ENCODE measurements at regions not wholly inside any gene's neighbourhood (a gene's known extent, or its start where the extent isn't known, plus 50 kb on each side); places are given as distances from the start of the nearest gene placed in this dataset.

DNA sequence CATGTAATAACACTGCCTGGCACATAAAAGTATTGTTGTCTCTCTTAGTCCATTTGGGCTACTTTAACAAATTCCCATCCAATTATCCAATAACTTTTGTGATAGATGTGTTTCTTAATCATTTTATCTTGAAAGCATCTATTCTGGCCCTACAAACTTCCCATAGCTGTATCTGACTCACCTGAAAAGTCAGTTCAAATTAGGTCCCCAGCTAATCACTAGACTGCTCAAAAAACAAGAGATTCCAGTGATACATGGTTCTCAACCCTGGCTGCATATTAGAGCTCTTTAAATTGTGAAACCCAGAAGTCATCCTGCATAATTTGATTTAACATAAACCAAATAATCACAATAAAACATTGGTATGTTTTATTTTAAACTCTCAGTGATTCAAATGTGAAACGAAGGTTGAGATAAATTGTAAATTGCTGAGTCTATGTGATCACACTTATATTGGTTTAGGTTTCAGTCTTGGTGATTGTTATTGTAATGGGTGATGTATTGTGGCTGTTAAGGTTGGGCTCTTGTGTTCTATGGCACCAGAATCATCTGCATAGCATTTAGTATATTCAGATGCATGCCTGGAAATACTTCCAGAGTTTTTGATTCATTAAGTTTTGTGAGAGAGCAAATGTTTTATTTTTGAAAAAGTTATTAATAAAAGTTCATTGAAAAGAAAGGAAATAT is 268.9 kb upstream of the KCNMB2 start:
- H3K27me3 ChIP-seq (ENCODE audit: insufficient read depth, low read length), result no peaks in the 10 kb centered on the region
- no peak overlapping the region for H2AFZ ChIP-seq (ENCODE audit: low read depth, low read length)
- no peaks in the 10 kb centered on the region for H3K9me3 ChIP-seq (ENCODE audit: low read length)
- peaks cover 2% of the 10 kb centered on the region for H3K4me1 ChIP-seq (ENCODE audit: insufficient read depth, low read length)
- no peaks in the 10 kb centered on the region for H3K36me3 ChIP-seq (ENCODE audit: insufficient read depth, low read length)
- no peak overlapping the region for H3K4me3 ChIP-seq (ENCODE audit: low read length)

DNA sequence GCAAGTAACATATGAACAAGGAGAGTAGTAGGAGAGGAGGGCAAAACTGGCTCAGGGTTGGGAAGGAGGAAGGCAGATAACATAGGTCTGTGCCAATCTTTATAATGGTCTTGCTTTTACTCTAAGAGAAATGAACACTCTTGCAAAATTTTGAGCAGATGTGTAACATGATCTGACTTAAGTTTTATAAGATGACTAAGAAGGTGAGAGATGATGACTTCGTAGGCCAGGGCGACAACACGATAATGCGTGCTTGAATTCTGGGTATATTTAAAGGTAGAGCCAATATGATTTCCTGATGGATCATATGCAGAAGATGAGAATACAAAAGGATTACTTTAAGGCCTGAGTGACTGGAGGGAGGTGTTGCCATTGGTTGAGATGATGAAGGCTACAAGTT is 265.4 kb upstream of the KCNMB2 start:
- no peak overlapping the region for H2AFZ ChIP-seq (ENCODE audit: low read depth, low read length)
- H3K4me3 ChIP-seq (ENCODE audit: low read length), result no peak overlapping the region
- H3K36me3 ChIP-seq (ENCODE audit: insufficient read depth, low read length), result no peaks in the 10 kb centered on the region
- H3K27me3 ChIP-seq (ENCODE audit: insufficient read depth, low read length), result no peaks in the 10 kb centered on the region
- no peaks in the 10 kb centered on the region for H3K9me3 ChIP-seq (ENCODE audit: low read length)
- peaks cover 2% of the 10 kb centered on the region for H3K4me1 ChIP-seq (ENCODE audit: insufficient read depth, low read length)

DNA sequence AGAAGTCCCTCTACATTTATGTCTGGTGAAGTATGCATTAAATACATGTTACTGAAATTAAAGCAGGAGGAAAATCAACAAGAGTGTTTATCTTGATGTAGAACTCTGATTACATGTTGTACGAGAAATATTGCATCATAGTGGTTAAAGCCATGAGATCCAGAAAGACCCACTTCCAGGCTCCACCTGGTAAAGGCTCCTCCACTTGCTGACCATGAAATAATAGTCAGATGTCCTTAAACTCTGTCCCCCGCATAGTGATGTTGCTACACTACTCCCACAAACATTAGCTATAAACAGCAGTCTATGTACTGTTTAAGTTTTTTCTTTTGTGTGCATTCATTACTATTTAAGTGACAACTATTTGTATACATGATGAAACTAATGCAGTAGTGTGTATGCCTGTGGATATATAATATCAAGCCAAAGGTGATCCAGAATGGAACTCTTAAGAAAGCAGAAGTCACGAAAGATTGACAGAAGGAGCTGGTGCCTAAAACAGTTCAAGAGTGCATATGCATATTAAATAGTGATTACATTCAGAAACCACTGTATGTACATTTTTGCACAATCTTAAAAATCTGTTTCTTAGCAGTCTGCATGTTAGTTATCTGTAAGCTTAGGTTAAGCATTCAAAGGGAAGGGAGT is 264.4 kb upstream of the KCNMB2 start:
- Histone ChIP-seq H3K4me1 (ENCODE audit: insufficient read depth, low read length) (peaks cover 2% of the 10 kb centered on the region), H3K36me3 (ENCODE audit: insufficient read depth, low read length) (no peaks in the 10 kb centered on the region), H3K4me3 (ENCODE audit: low read length) (no peak overlapping the region), H3K9me3 (ENCODE audit: low read length) (no peaks in the 10 kb centered on the region), H2AFZ (ENCODE audit: low read depth, low read length) (no peak overlapping the region), H3K27me3 (ENCODE audit: insufficient read depth, low read length) (no peaks in the 10 kb centered on the region)

- Histone ChIP-seq H3K36me3 (ENCODE audit: insufficient read depth, low read length) (no peaks in the 10 kb centered on the region), H3K4me3 (ENCODE audit: low read length) (no peak overlapping the region), H3K27me3 (ENCODE audit: insufficient read depth, low read length) (no peaks in the 10 kb centered on the region), H3K9me3 (ENCODE audit: low read length) (peaks cover 1% of the 10 kb centered on the region), H2AFZ (ENCODE audit: low read depth, low read length) (no peak overlapping the region), H3K4me1 (ENCODE audit: insufficient read depth, low read length) (peaks cover 2% of the 10 kb centered on the region)
Measured at GRCh38 chr3:178272841-178273240, 263.4 kb upstream of the KCNMB2 start.

DNA sequence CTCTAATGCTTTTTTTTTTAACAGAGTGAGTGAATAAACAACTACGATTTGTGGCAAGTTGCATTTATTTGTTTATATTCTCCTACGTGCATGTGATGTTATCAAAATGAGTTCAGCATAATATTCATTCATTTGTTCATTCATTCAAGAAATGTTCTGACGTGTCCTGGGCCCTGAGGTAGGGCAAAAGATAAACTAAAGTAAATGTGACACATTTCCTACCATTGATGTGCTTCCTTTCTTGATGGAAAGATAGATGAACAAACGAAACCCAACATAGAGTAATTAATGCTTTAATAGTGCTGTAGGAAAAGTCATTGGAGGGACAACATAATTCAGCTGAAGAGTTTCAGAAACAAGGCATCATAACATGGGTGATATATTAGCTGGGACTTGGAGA is 261.5 kb upstream of the KCNMB2 start:
- Histone ChIP-seq H3K4me1 (ENCODE audit: insufficient read depth, low read length) (no peaks in the 10 kb centered on the region), H3K27me3 (ENCODE audit: insufficient read depth, low read length) (no peaks in the 10 kb centered on the region)

GRCh38 chr3:178275311-178275710 is 260.9 kb upstream of the KCNMB2 start:
- Histone ChIP-seq H3K27me3 (ENCODE audit: insufficient read depth, low read length) (no peaks in the 10 kb centered on the region), H3K4me3 (ENCODE audit: low read length) (no peak overlapping the region), H2AFZ (ENCODE audit: low read depth, low read length) (no peak overlapping the region), H3K4me1 (ENCODE audit: insufficient read depth, low read length) (no peaks in the 10 kb centered on the region), H3K9me3 (ENCODE audit: low read length) (peaks cover 7% of the 10 kb centered on the region), H3K36me3 (ENCODE audit: insufficient read depth, low read length) (no peaks in the 10 kb centered on the region)

More for the DNA sequence above, 261.5 kb upstream of the KCNMB2 start:
- H3K4me3 ChIP-seq (ENCODE audit: low read length), result no peak overlapping the region
- peaks cover 7% of the 10 kb centered on the region for H3K9me3 ChIP-seq (ENCODE audit: low read length)
- H2AFZ ChIP-seq (ENCODE audit: low read depth, low read length), result no peak overlapping the region
- H3K36me3 ChIP-seq (ENCODE audit: insufficient read depth, low read length), result no peaks in the 10 kb centered on the region

DNA sequence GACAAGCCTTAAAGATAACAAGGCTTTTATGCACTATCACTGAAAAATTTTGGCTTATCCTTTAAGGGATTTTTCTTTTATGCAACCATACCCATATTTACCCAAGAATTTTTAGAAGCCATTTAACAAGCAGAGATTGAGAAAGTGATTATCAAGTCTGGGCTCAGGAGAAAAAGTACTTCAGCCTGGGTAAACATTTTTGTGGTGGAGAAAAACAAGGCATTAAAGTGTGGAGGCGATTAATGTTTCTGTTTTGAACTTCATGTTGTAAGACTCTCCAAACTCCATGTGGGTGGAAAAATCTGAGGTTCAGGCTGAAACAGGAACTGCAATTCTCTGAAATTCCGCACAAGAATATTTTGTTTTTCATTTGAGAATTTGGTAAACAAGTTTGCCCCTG is 260.4 kb upstream of the KCNMB2 start:
- Histone ChIP-seq H3K27me3 (ENCODE audit: insufficient read depth, low read length) (no peaks in the 10 kb centered on the region), H2AFZ (ENCODE audit: low read depth, low read length) (no peak overlapping the region), H3K4me3 (ENCODE audit: low read length) (no peak overlapping the region), H3K9me3 (ENCODE audit: low read length) (peaks cover 7% of the 10 kb centered on the region), H3K36me3 (ENCODE audit: insufficient read depth, low read length) (no peaks in the 10 kb centered on the region), H3K4me1 (ENCODE audit: insufficient read depth, low read length) (no peaks in the 10 kb centered on the region)

- H3K27me3 ChIP-seq (ENCODE audit: insufficient read depth, low read length), result no peaks in the 10 kb centered on the region
- no peaks in the 10 kb centered on the region for H3K4me1 ChIP-seq (ENCODE audit: insufficient read depth, low read length)
- no peaks in the 10 kb centered on the region for H3K36me3 ChIP-seq (ENCODE audit: insufficient read depth, low read length)
- H3K4me3 ChIP-seq (ENCODE audit: low read length), result no peak overlapping the region
- no peak overlapping the region for H2AFZ ChIP-seq (ENCODE audit: low read depth, low read length)
- peaks cover 7% of the 10 kb centered on the region for H3K9me3 ChIP-seq (ENCODE audit: low read length)
Measured at GRCh38 chr3:178277605-178278004, 258.6 kb upstream of the KCNMB2 start.

- Histone ChIP-seq H3K27me3 (ENCODE audit: insufficient read depth, low read length) (no peaks in the 10 kb centered on the region), H3K9me3 (ENCODE audit: low read length) (peaks cover 5% of the 10 kb centered on the region), H3K4me3 (ENCODE audit: low read length) (no peak overlapping the region), H2AFZ (ENCODE audit: low read depth, low read length) (no peak overlapping the region), H3K36me3 (ENCODE audit: insufficient read depth, low read length) (no peaks in the 10 kb centered on the region), H3K4me1 (ENCODE audit: insufficient read depth, low read length) (no peaks in the 10 kb centered on the region)
Measured at GRCh38 chr3:178283561-178283960, 252.7 kb upstream of the KCNMB2 start.

DNA sequence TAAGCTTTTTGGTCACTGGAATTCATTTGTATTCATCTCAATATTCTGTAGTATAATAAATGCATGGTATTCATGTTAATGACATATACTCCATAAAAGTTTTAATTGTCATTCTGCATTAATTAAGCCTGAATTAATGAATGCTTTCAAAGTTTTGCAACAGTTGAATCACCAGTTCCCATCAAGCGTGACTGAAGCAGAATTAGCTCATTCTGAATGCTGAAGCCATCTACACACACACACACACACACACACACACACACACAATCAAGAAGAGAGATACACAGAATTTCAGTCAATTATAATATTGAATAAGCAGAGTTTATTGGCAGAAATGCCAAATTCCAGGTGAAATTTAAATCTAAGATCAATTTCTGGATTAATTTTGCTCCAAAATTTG is 252.1 kb upstream of the KCNMB2 start:
- Histone ChIP-seq H2AFZ (ENCODE audit: low read depth, low read length) (no peak overlapping the region), H3K36me3 (ENCODE audit: insufficient read depth, low read length) (no peaks in the 10 kb centered on the region), H3K4me3 (ENCODE audit: low read length) (no peak overlapping the region), H3K27me3 (ENCODE audit: insufficient read depth, low read length) (no peaks in the 10 kb centered on the region), H3K9me3 (ENCODE audit: low read length) (no peaks in the 10 kb centered on the region), H3K4me1 (ENCODE audit: insufficient read depth, low read length) (no peaks in the 10 kb centered on the region)

DNA sequence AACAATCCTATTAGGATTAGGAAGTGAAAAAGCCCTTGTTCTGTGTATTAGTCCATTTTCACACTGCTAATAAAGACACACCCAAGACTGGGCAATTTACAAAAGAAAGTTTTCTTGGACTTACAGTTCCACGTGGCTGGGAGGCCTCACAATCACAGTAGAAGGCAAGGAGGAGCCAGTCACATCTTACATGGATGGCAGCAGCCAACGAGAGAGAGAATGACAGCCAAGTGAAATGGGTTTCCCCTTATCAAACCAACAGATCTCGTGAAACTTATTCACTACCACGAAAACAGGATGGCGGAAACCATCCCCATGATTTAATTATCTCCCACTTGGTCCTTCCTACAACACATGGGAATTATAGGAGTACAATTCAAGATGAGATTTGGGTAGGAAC is 248.2 kb upstream of the KCNMB2 start:
- Histone ChIP-seq H3K27me3 (ENCODE audit: insufficient read depth, low read length) (no peaks in the 10 kb centered on the region), H2AFZ (ENCODE audit: low read depth, low read length) (no peak overlapping the region), H3K9me3 (ENCODE audit: low read length) (no peaks in the 10 kb centered on the region), H3K36me3 (ENCODE audit: insufficient read depth, low read length) (no peaks in the 10 kb centered on the region), H3K4me3 (ENCODE audit: low read length) (no peak overlapping the region), H3K4me1 (ENCODE audit: insufficient read depth, low read length) (no peaks in the 10 kb centered on the region)

DNA sequence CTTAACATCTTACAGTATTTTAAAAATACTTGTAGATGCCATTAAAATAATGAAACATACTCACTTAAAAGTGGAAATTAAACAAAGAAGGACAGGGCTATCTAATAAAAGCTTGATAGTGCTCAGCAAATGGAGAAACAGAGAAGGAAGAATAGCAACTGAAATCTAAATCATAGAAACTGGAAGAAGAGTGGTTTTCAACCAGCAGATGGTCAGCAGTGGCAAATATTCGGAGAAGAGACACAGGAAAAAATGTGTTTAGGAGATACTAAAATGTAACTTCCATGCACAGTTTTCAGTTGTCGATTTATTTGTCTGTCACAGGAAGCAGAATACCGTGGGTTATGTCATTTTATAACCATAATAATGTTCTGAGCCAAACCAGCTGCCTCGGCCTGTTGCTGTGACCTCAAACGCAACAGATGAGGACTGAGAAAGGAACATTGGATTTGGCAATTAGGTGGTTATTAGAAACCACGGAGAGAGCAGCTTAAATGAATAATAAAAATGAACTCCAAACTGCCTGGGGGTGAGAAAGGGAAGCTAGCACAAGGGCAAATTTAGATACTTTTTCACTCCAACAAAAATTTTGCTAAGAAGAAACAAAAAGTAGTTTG is 246.6 kb upstream of the KCNMB2 start:
- Histone ChIP-seq H3K9me3 (ENCODE audit: low read length) (no peaks in the 10 kb centered on the region), H3K4me3 (ENCODE audit: low read length) (no peak overlapping the region), H3K4me1 (ENCODE audit: insufficient read depth, low read length) (no peaks in the 10 kb centered on the region), H2AFZ (ENCODE audit: low read depth, low read length) (no peak overlapping the region), H3K36me3 (ENCODE audit: insufficient read depth, low read length) (no peaks in the 10 kb centered on the region), H3K27me3 (ENCODE audit: insufficient read depth, low read length) (no peaks in the 10 kb centered on the region)

DNA sequence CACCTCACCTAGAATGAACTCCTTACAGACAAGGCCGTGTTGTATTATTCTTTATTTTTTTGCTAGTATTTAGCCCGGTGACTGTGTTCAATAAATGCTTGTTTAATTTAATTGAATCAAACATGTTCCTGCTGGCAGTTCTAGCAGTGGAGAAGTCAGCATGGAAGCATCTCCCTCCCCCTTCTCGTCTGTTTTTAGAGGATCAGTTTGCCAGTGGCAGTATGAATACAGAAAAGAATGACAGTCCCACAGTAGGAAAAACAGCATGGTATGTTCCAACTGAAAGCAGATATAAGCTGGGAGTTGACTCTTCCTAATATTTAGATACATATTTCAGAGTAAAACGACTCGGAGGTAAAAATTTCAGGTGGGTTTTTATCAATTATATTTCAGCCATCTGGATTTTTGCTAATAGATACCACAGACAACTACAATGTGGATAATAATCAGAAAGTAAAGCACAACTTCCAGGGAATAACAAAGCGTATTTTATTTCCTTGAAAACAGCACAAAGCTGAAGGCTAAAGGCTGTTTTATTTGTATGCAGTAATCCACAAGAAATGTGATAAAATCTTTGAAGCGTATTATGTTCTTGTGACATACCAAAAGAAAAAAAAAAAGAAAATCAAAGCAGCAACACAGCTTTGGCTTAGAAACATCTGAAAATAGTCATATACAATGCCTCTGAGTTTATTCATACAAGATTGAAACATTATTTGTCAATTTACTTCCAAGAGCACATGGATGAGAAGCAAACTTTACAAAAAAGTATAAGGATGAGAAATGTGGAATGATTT is 244.5 kb upstream of the KCNMB2 start:
- Histone ChIP-seq H3K9me3 (ENCODE audit: low read length) (no peaks in the 10 kb centered on the region), H3K27me3 (ENCODE audit: insufficient read depth, low read length) (no peaks in the 10 kb centered on the region), H3K36me3 (ENCODE audit: insufficient read depth, low read length) (no peaks in the 10 kb centered on the region), H3K4me3 (ENCODE audit: low read length) (no peak overlapping the region), H2AFZ (ENCODE audit: low read depth, low read length) (peak overlapping the region; percentile 35), H3K4me1 (ENCODE audit: insufficient read depth, low read length) (no peaks in the 10 kb centered on the region)

All from neuron (in vitro differentiated cells).